Vagina (tissue), 2 donors: ENCODE measurements at regions not wholly inside any gene's neighbourhood (a gene's known extent, or its start where the extent isn't known, plus 50 kb on each side); places are given as distances from the start of the nearest gene placed in this dataset.

ENCODE experiments used
- DNase-seq, 2 donors: peaks; one replicate each; pipeline ENCODE4 v3.0.0-alpha.2; 2017; ENCODE audit errors: extremely low spot score in 2 of 2
- H3K27ac ChIP-seq: fragments of 200-600 bp; sonication (generic); one replicate; pipeline ENCODE4 v1.5.1; 2019
- H3K27me3 ChIP-seq: fragments of 200-600 bp; sonication (generic); one replicate; pipeline ENCODE4 v1.5.1; 2019
- H3K36me3 ChIP-seq, 2 donors: fragments of 200-600 bp; sonication (generic); one replicate each; pipeline ENCODE4 v1.5.1; 2017 to 2019
- H3K4me1 ChIP-seq: fragments of 200-600 bp; sonication (generic); one replicate; pipeline ENCODE4 v1.5.1; 2019
- H3K4me3 ChIP-seq, 2 donors: fragments of 200-600 bp; sonication (generic); 1 replicate in 1 of 2; 2 replicates in 1 of 2; pipeline ENCODE4 v1.5.1; 2016 to 2019
- H3K9me3 ChIP-seq: fragments of 200-600 bp; sonication (generic); one replicate; pipeline ENCODE4 v1.5.1; 2019
- CTCF ChIP-seq, 3 experiments: fragments of 450-650 bp in 2 of 3; fragments of 200-600 bp in 1 of 3; sonication (generic) in 1 of 3; IDR thresholded peaks; one replicate each; pipeline ENCODE4 v1.5.1; 2017 to 2019; ENCODE audit warnings: antibody characterized with exemption in 3 of 3, mild to moderate bottlenecking in 2 of 3, moderate library complexity in 2 of 3
- POLR2A ChIP-seq, 2 donors: fragments of 450-650 bp; IDR thresholded peaks; one replicate each; pipeline ENCODE4 v1.6.1; 2017; ENCODE audit warnings: antibody characterized with exemption in 2 of 2, mild to moderate bottlenecking in 2 of 2, moderate library complexity in 2 of 2
- POLR2AphosphoS5 ChIP-seq, 2 donors: sonication (generic); formaldehyde crosslinking; IDR thresholded peaks; one replicate each; pipeline ENCODE4 v1.9.0; 2017; ENCODE audit warnings: antibody characterized with exemption in 2 of 2, mild to moderate bottlenecking in 2 of 2, low read depth in 1 of 2; ENCODE audit not compliant: insufficient read depth in 1 of 2
- intact Hi-C: fragments of 100-400 bp; cut with DNase I; formaldehyde crosslinking; loops from one replicate; pipeline ENCODE4 v1.15.1; 2023

GRCh38 chr12:93025145-93026103 is 96.3 kb upstream of the EEA1 start:
- Histone ChIP-seq H3K9me3 (no peaks in the 10 kb centered on the region), H3K27me3 (no peaks in the 10 kb centered on the region), H3K27ac (no peak overlapping the region), H3K4me1 (no peaks in the 10 kb centered on the region), H3K4me3 (no peak overlapping the region), H3K36me3 (no peaks in the 10 kb centered on the region)
- intact Hi-C loops = no loop called here
- DNase-seq = no peak
- no peak for TF ChIP-seq POLR2AphosphoS5 (IDR thresholded peaks at IDR 0.05; ENCODE audit: insufficient read depth in 1 of 2, low read depth in 1 of 2)
- no peak for TF ChIP-seq POLR2A (IDR thresholded peaks at IDR 0.05)
- TF ChIP-seq CTCF (IDR thresholded peaks at IDR 0.05) = peak in 2 of 3 experiments; percentile 28 to 31

- Histone ChIP-seq H3K27ac (no peak overlapping the region), H3K4me1 (no peaks in the 10 kb centered on the region), H3K36me3 (no peaks in the 10 kb centered on the region), H3K27me3 (no peaks in the 10 kb centered on the region), H3K4me3 (no peak overlapping the region), H3K9me3 (no peaks in the 10 kb centered on the region)
- no peak for DNase-seq
- intact Hi-C loops = no loop called here
- TF ChIP-seq CTCF (IDR thresholded peaks at IDR 0.05) (no peak), POLR2A (IDR thresholded peaks at IDR 0.05) (no peak)
Measured at GRCh38 chr12:93027041-93027440, 97.9 kb upstream of the EEA1 start.

GRCh38 chr12:93029091-93029490 is 100.0 kb upstream of the EEA1 start:
- intact Hi-C loops = no loop called here

GRCh38 chr12:93031028-93031427 is 101.9 kb upstream of the EEA1 start:
- intact Hi-C loops = no loop called here
- TF ChIP-seq POLR2AphosphoS5 (IDR thresholded peaks at IDR 0.05; ENCODE audit: insufficient read depth in 1 of 2, low read depth in 1 of 2) (no peak), POLR2A (IDR thresholded peaks at IDR 0.05) (no peak), CTCF (IDR thresholded peaks at IDR 0.05) (no peak)
- no peaks in the 10 kb centered on the region for H3K36me3 ChIP-seq

More at GRCh38 chr12:93029091-93029490, 100.0 kb upstream of the EEA1 start:
- H3K4me3 ChIP-seq = no peak overlapping the region
- H3K27ac ChIP-seq = no peak overlapping the region
- H3K4me1 ChIP-seq = no peaks in the 10 kb centered on the region
- no peaks in the 10 kb centered on the region for H3K27me3 ChIP-seq
- TF ChIP-seq CTCF (IDR thresholded peaks at IDR 0.05) (no peak), POLR2AphosphoS5 (IDR thresholded peaks at IDR 0.05; ENCODE audit: insufficient read depth in 1 of 2, low read depth in 1 of 2) (no peak), POLR2A (IDR thresholded peaks at IDR 0.05) (no peak)
- no peaks in the 10 kb centered on the region for H3K9me3 ChIP-seq
- H3K36me3 ChIP-seq = no peaks in the 10 kb centered on the region
- no peak for DNase-seq

GRCh38 chr12:93032758-93033157 is 103.7 kb upstream of the EEA1 start:
- H3K9me3 ChIP-seq = no peaks in the 10 kb centered on the region
- TF ChIP-seq CTCF (IDR thresholded peaks at IDR 0.05) = no peak
- no peak for TF ChIP-seq POLR2AphosphoS5 (IDR thresholded peaks at IDR 0.05; ENCODE audit: insufficient read depth in 1 of 2, low read depth in 1 of 2)
- no peak for TF ChIP-seq POLR2A (IDR thresholded peaks at IDR 0.05)
- H3K27me3 ChIP-seq = no peaks in the 10 kb centered on the region
- no peak overlapping the region for H3K4me3 ChIP-seq
- no peak overlapping the region for H3K27ac ChIP-seq
- intact Hi-C loops = no loop called here
- no peaks in the 10 kb centered on the region for H3K36me3 ChIP-seq
- H3K4me1 ChIP-seq = no peaks in the 10 kb centered on the region
- DNase-seq = no peak

More at GRCh38 chr12:93031028-93031427, 101.9 kb upstream of the EEA1 start:
- no peak overlapping the region for H3K4me3 ChIP-seq
- H3K9me3 ChIP-seq = no peaks in the 10 kb centered on the region
- DNase-seq = no peak
- H3K27ac ChIP-seq = no peak overlapping the region
- no peaks in the 10 kb centered on the region for H3K4me1 ChIP-seq
- H3K27me3 ChIP-seq = no peaks in the 10 kb centered on the region
